ENCODE measurements at regions not wholly inside any gene's neighbourhood (a gene's known extent, or its start where the extent isn't known, plus 50 kb on each side); places are given as distances from the start of the nearest gene placed in this dataset.

- no peaks in the 10 kb centered on the region for H3K27me3 ChIP-seq
- no peak overlapping the region for H3K27ac ChIP-seq
- peaks cover 0 to 21% of the 10 kb centered on the region in 2 donors for H3K4me1 ChIP-seq
- peak in 1 of 2 donors; percentile 30 for TF ChIP-seq CTCF (IDR thresholded peaks at IDR 0.05)
- no peak for DNase-seq (ENCODE audit: low spot score)
- H3K9me3 ChIP-seq = no peaks in the 10 kb centered on the region
- H3K4me3 ChIP-seq = no peak overlapping the region
- H3K36me3 ChIP-seq = no peaks in the 10 kb centered on the region
Observed at GRCh38 chr12:19572920-19573558, 133.7 kb downstream of the AEBP2 start.

- no peak overlapping the region for H3K4me3 ChIP-seq
- H3K36me3 ChIP-seq = no peaks in the 10 kb centered on the region
- H3K9me3 ChIP-seq = no peaks in the 10 kb centered on the region
- peaks cover 0 to 21% of the 10 kb centered on the region in 2 donors for H3K4me1 ChIP-seq
- H3K27ac ChIP-seq = no peak overlapping the region
- no peak for DNase-seq (ENCODE audit: low spot score)
- no peak for TF ChIP-seq CTCF (IDR thresholded peaks at IDR 0.05)
- H3K27me3 ChIP-seq = no peaks in the 10 kb centered on the region
Observed at GRCh38 chr12:19573866-19574265, 134.6 kb downstream of the AEBP2 start.

GRCh38 chr12:19574601-19575000, 135.3 kb downstream of the AEBP2 start:
- H3K27ac ChIP-seq = no peak overlapping the region
- no peak for TF ChIP-seq CTCF (IDR thresholded peaks at IDR 0.05)
- H3K4me1 ChIP-seq = peaks cover 0 to 21% of the 10 kb centered on the region in 2 donors
- H3K36me3 ChIP-seq = no peaks in the 10 kb centered on the region
- no peaks in the 10 kb centered on the region for H3K9me3 ChIP-seq
- H3K4me3 ChIP-seq = no peak overlapping the region
- DNase-seq (ENCODE audit: low spot score) = no peak
- H3K27me3 ChIP-seq = no peaks in the 10 kb centered on the region

GRCh38 chr12:19575337-19576243, 136.3 kb downstream of the AEBP2 start:
- H3K9me3 ChIP-seq = no peaks in the 10 kb centered on the region
- H3K27ac ChIP-seq = peak overlapping the region in 1 of 2 donors; percentile 13
- H3K4me3 ChIP-seq = no peak overlapping the region
- no peak for TF ChIP-seq CTCF (IDR thresholded peaks at IDR 0.05)
- H3K27me3 ChIP-seq = no peaks in the 10 kb centered on the region
- no peaks in the 10 kb centered on the region for H3K36me3 ChIP-seq
- H3K4me1 ChIP-seq = peaks cover 0 to 21% of the 10 kb centered on the region in 2 donors
- no peak for DNase-seq (ENCODE audit: low spot score)

- Histone ChIP-seq H3K27ac (no peak overlapping the region), H3K9me3 (no peaks in the 10 kb centered on the region), H3K27me3 (no peaks in the 10 kb centered on the region), H3K36me3 (no peaks in the 10 kb centered on the region), H3K4me3 (no peak overlapping the region), H3K4me1 (peaks cover 0 to 21% of the 10 kb centered on the region in 2 donors)
- no peak for DNase-seq (ENCODE audit: low spot score)
- TF ChIP-seq CTCF (IDR thresholded peaks at IDR 0.05) = no peak
Observed at GRCh38 chr12:19576506-19577280, 137.4 kb downstream of the AEBP2 start.
